ENCODE measurements at regions not wholly inside any gene's neighbourhood (a gene's known extent, or its start where the extent isn't known, plus 50 kb on each side); places are given as distances from the start of the nearest gene placed in this dataset.

DNA sequence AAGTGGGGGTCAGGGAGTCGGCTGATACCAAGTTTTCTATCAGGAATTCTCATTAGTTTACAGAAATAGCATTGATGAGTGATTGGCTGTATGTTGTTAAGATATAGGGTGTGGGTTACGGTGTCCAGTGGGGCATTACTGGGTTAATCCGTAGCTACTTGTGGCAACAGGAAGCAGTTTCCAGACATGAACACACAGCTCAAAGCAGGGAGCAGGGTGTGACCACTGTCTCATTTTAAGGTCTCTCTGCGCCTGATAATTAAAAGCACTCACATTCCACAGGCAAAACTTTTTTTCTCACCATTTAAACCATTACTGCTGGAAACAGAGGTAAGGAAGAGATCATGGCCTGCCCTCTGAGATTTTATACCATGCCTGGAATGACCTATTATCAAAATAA is 114.9 kb downstream of the SIK1 start:
- Histone ChIP-seq H3K27me3 (ENCODE audit: control insufficient read depth in 2 of 2, insufficient read depth in 2 of 2, low read length in 2 of 2) (peaks cover 1 to 5% of the 10 kb centered on the region in 2 experiments), H3K9ac (replicated peaks; ENCODE audit: extremely low read depth, insufficient read depth, low read length) (no peak overlapping the region), H2AFZ (ENCODE audit: low read depth, low read length) (no peak overlapping the region), H3K4me3 (replicated peaks in 1 of 3; ENCODE audit: insufficient read depth in 1 of 3, low read depth in 1 of 3, low read length in 3 of 3) (no peak overlapping the region), H3K36me3 (ENCODE audit: control insufficient read depth in 2 of 2, extremely low read depth in 1 of 2, insufficient read depth in 2 of 2, low read length in 2 of 2) (no peaks in the 10 kb centered on the region), H3K9me3 (replicated peaks; ENCODE audit: control insufficient read depth, insufficient read depth, low read length) (no peaks in the 10 kb centered on the region), H3K4me2 (ENCODE audit: insufficient read depth, low read length) (no peak overlapping the region), H3K27ac (ENCODE audit: insufficient read depth, low read depth, low read length) (no peak overlapping the region), H4K20me1 (replicated peaks; ENCODE audit: control insufficient read depth, extremely low read depth, insufficient read depth, low read length) (no peaks in the 10 kb centered on the region), H3K79me2 (ENCODE audit: control insufficient read depth, insufficient read depth, low read length) (no peaks in the 10 kb centered on the region), H3K9me1 (replicated peaks; ENCODE audit: control insufficient read depth, extremely low read depth, insufficient read depth, low read length) (no peaks in the 10 kb centered on the region), H3K4me1 (ENCODE audit: control insufficient read depth, extremely low read depth, insufficient read depth, low read length) (no peaks in the 10 kb centered on the region)
- ChIA-PET POLR2A (no interaction called here), CTCF (interaction anchor here (0.9 kb wide), 1 partner anchor 9 kb away, joined by 4 read pairs; no protein-coding TSS in a partner anchor)
- dilution Hi-C loops (cut with MboI; ENCODE audit: extremely low pct_ligation_motif_present, low sequenced_read_pairs), result no loop called here
- FAIRE-seq (no peak), DNase-seq (ENCODE audit: low read depth, low spot score) (no peak)
- no TSS peak for BruUV-seq (replicated peaks)
- no peak for TF ChIP-seq MYC (IDR thresholded peaks at IDR 0.05; ENCODE audit: low read depth, low read length)
- no peak for TF ChIP-seq FOS (IDR thresholded peaks at IDR 0.05; ENCODE audit: borderline replicate concordance, insufficient read depth, low read length)
- TF ChIP-seq, protein P1, sequence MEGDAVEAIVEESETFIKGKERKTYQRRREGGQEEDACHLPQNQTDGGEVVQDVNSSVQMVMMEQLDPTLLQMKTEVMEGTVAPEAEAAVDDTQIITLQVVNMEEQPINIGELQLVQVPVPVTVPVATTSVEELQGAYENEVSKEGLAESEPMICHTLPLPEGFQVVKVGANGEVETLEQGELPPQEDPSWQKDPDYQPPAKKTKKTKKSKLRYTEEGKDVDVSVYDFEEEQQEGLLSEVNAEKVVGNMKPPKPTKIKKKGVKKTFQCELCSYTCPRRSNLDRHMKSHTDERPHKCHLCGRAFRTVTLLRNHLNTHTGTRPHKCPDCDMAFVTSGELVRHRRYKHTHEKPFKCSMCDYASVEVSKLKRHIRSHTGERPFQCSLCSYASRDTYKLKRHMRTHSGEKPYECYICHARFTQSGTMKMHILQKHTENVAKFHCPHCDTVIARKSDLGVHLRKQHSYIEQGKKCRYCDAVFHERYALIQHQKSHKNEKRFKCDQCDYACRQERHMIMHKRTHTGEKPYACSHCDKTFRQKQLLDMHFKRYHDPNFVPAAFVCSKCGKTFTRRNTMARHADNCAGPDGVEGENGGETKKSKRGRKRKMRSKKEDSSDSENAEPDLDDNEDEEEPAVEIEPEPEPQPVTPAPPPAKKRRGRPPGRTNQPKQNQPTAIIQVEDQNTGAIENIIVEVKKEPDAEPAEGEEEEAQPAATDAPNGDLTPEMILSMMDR (IDR thresholded peaks at IDR 0.05; ENCODE audit: extremely low read depth in 1 of 2, insufficient read depth in 1 of 2, low read depth in 1 of 2, low read length in 2 of 2), result no peak
- no peak for TF ChIP-seq EZH2 (IDR thresholded peaks at IDR 0.05; ENCODE audit: borderline replicate concordance, low read depth, low read length, severe bottlenecking)
- TF ChIP-seq POLR2A (IDR thresholded peaks at IDR 0.05; ENCODE audit: low read depth, low read length), result no peak
- TF ChIP-seq, protein P2, sequence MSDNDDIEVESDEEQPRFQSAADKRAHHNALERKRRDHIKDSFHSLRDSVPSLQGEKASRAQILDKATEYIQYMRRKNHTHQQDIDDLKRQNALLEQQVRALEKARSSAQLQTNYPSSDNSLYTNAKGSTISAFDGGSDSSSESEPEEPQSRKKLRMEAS (IDR thresholded peaks at IDR 0.05; ENCODE audit: insufficient read depth, insufficient read length), result no peak
- no peak for TF ChIP-seq JUN (IDR thresholded peaks at IDR 0.05; ENCODE audit: borderline replicate concordance, insufficient read depth, insufficient read length, low read depth)
- no peak for TF ChIP-seq POLR2AphosphoS5 (IDR thresholded peaks at IDR 0.05; ENCODE audit: insufficient read depth, low read depth, low read length)
- no peak for TF ChIP-seq GATA2 (IDR thresholded peaks at IDR 0.05; ENCODE audit: insufficient read depth, insufficient read length, low read depth, low read length)
- intact Hi-C loops (cut with micrococcal nuclease), result no loop called here
